RWPE2 (cell line): ENCODE measurements at regions not wholly inside any gene's neighbourhood (a gene's known extent, or its start where the extent isn't known, plus 50 kb on each side); places are given as distances from the start of the nearest gene placed in this dataset.

ENCODE experiments used
- ATAC-seq: fragments of 200-7000 bp; cut with Tn5 transposase; 3 replicates; pipeline ENCODE4 v1.9.1; 2021; ENCODE audit warnings: low read depth
- DNase-seq: peaks from one replicate; pipeline ENCODE4 v3.0.0-alpha.2; 2020; ENCODE audit warnings: low spot score
- H3K27ac ChIP-seq: fragments of 450-650 bp; 2 replicates; pipeline ENCODE4 v1.5.1; 2017; ENCODE audit warnings: mild to moderate bottlenecking; ENCODE audit not compliant: poor library complexity, severe bottlenecking
- H3K27me3 ChIP-seq: fragments of 250-450 bp; sonication (Bioruptor Pico); 2 replicates; pipeline ENCODE4 v1.5.1; 2021; ENCODE audit warnings: mild to moderate bottlenecking, moderate library complexity; ENCODE audit not compliant: insufficient read depth, poor library complexity, severe bottlenecking
- H3K36me3 ChIP-seq: fragments of 250-450 bp; sonication (Bioruptor Pico); 2 replicates; pipeline ENCODE4 v1.5.1; 2020; ENCODE audit warnings: low read depth, mild to moderate bottlenecking, moderate library complexity
- H3K4me1 ChIP-seq: fragments of 250-450 bp; sonication (Bioruptor Pico); 2 replicates; pipeline ENCODE4 v1.5.1; 2021; ENCODE audit warnings: mild to moderate bottlenecking, moderate library complexity; ENCODE audit not compliant: insufficient read depth, poor library complexity, severe bottlenecking
- H3K4me3 ChIP-seq: fragments of 250-450 bp; sonication (Bioruptor Pico); 2 replicates; pipeline ENCODE4 v1.5.1; 2021; ENCODE audit warnings: mild to moderate bottlenecking, moderate library complexity; ENCODE audit not compliant: severe bottlenecking
- H3K9me3 ChIP-seq: fragments of 250-450 bp; sonication (Bioruptor Pico); 2 replicates; pipeline ENCODE4 v1.5.1; 2021; ENCODE audit warnings: mild to moderate bottlenecking, moderate library complexity; ENCODE audit not compliant: severe bottlenecking
- CTCF ChIP-seq: fragments of 450-650 bp; IDR thresholded peaks from one replicate; pipeline ENCODE4 v1.5.1; 2017; ENCODE audit warnings: mild to moderate bottlenecking, moderate library complexity; ENCODE audit not compliant: poor library complexity, severe bottlenecking

GRCh38 chr4:23241408-23241807 lies 548.7 kb downstream of the GBA3 start:
- TF ChIP-seq CTCF = no peak
- Histone ChIP-seq H3K36me3 (no peaks in the 10 kb centered on the region), H3K4me1 (no peaks in the 10 kb centered on the region), H3K4me3 (no peak overlapping the region), H3K27me3 (no peaks in the 10 kb centered on the region), H3K27ac (no peak overlapping the region), H3K9me3 (no peaks in the 10 kb centered on the region)
- ATAC-seq = no peak
- no peak for DNase-seq

DNA sequence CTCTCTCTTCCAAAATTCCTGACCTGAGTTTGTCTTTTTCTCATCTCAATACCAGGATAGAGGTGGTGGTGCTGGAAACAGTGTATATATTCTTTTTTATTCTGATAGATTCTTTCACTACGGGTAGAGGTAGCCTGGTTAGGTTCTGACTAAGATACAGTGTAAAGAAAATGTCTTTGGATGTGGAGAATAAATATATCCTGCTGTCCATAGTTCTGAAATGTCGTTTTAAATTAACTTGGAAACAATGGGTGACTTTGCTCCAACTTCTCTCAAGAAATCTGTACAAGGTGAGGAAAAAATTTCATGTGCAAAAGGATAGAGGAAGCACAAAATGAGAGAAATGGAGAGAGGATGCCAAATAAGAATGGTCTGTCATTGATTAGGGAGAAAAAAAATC lies 546.1 kb downstream of the GBA3 start:
- Histone ChIP-seq H3K27ac (no peak overlapping the region), H3K4me3 (no peak overlapping the region), H3K36me3 (no peaks in the 10 kb centered on the region), H3K9me3 (no peaks in the 10 kb centered on the region), H3K27me3 (no peaks in the 10 kb centered on the region), H3K4me1 (no peaks in the 10 kb centered on the region)
- ATAC-seq = no peak
- TF ChIP-seq CTCF = no peak
- DNase-seq = no peak

DNA sequence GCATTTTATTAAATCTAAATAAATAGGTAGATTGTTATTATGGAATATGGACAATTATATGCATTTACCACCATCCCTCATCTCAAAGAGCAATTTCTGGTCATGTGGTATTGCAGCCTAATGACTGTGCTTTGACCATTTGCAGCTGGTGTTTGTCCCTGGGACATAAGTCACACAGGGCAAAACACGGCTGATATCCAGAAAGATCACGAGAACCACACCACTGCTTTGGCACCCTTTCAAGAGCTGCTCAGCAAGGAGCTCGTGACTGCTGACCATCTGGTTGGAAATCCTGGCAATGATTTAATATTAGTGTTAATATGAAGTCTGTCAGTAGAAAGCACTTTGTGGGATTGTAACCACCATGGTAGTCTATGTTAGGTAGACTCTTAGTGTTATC lies 545.0 kb downstream of the GBA3 start:
- Histone ChIP-seq H3K36me3 (no peaks in the 10 kb centered on the region), H3K27me3 (no peaks in the 10 kb centered on the region), H3K4me1 (no peaks in the 10 kb centered on the region), H3K9me3 (no peaks in the 10 kb centered on the region), H3K27ac (no peak overlapping the region), H3K4me3 (no peak overlapping the region)
- no peak for DNase-seq
- ATAC-seq = no peak
- TF ChIP-seq CTCF = no peak

DNA sequence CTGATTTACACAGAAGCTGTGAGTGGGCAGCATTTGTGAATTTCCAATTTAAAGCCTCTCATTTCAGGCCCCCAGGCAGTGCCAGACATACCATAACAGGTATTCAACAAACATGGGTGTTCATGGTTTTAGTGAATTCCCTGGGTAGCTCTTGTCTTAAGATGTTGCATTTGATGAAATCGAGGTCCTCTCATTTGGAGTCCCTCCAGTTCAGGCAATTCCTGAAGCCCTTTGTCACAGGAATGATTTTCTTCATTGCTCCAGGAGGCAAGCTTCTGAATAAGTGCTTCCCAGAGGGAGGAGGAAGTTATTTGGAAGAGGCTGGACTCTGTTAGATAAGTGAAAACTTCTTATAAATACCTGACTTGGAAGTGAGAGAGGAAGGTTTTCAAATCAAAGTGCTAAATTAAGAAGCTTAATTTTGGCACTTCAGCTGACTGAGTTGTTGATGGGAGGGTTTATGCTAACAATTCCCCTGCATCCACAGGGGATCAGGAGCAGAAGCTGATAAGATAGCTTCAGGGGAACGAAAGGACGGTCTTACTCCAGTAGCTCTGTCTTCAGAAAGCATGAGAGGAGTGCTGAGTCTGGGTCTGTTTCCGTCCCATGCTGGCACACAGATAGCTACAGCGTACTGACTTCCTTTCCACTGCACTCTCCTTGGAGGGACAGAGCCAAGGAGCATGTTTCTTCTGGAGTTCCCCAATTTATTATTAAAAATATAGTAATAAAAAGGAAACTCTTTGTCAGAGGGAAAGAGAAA lies 543.1 kb downstream of the GBA3 start:
- Histone ChIP-seq H3K36me3 (no peaks in the 10 kb centered on the region), H3K4me3 (no peak overlapping the region), H3K4me1 (no peaks in the 10 kb centered on the region), H3K9me3 (no peaks in the 10 kb centered on the region), H3K27ac (no peak overlapping the region), H3K27me3 (no peaks in the 10 kb centered on the region)
- no peak for ATAC-seq
- DNase-seq = no peak
- no peak for TF ChIP-seq CTCF

DNA sequence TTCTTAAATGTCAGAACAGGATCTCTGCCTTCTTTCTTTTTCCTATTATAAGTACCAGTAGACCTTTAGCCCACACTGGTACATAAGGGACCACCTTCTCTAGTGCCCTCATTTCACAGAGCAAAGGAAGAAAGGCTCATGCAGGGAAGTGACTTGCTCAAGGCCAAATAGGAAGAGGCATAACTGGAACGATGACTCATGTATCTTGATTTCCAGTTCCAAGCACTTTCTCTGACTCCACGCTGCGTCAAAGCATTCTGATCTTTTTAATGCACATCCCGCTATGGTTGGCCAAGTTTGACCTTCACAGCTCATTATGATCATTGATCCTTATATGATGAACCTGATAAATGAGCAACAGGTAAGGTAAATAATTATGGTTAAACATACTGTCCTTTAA lies 542.0 kb downstream of the GBA3 start:
- no peaks in the 10 kb centered on the region for H3K9me3 ChIP-seq
- TF ChIP-seq CTCF = no peak
- DNase-seq = no peak
- ATAC-seq = no peak
- H3K36me3 ChIP-seq = no peaks in the 10 kb centered on the region
- no peaks in the 10 kb centered on the region for H3K4me1 ChIP-seq
- H3K4me3 ChIP-seq = no peak overlapping the region
- H3K27ac ChIP-seq = no peak overlapping the region
- H3K27me3 ChIP-seq = no peaks in the 10 kb centered on the region
